OCI-LY1 (cell line): ENCODE measurements at regions not wholly inside any gene's neighbourhood (a gene's known extent, or its start where the extent isn't known, plus 50 kb on each side); places are given as distances from the start of the nearest gene placed in this dataset.

ENCODE experiments used
- H2AFZ ChIP-seq: fragments of 200-600 bp; sonication (generic), shearing (Covaris generic); 2 replicates; pipeline ENCODE4 v1.6.0; 2014; ENCODE audit warnings: antibody characterized with exemption, mild to moderate bottlenecking, low read length
- H3F3A ChIP-seq: fragments of 200-600 bp; sonication (generic), shearing (Covaris generic); 2 replicates; pipeline ENCODE4 v1.6.0; 2014; ENCODE audit warnings: mild to moderate bottlenecking, antibody characterized with exemption, low read length, moderate library complexity; ENCODE audit not compliant: insufficient read depth
- H3K27ac ChIP-seq: fragments of 200-600 bp; sonication (generic); 2 replicates; pipeline ENCODE4 v1.5.1; 2014; ENCODE audit warnings: low read length, mixed run types, mild to moderate bottlenecking, low read depth; ENCODE audit not compliant: poor library complexity, severe bottlenecking
- H3K27me3 ChIP-seq: fragments of 200-600 bp; sonication (generic); 2 replicates; pipeline ENCODE4 v1.6.0; 2014; ENCODE audit warnings: antibody characterized with exemption, mild to moderate bottlenecking, low read length, moderate library complexity; ENCODE audit not compliant: insufficient read depth
- H3K36me3 ChIP-seq: fragments of 200-600 bp; sonication (generic); 2 replicates; pipeline ENCODE4 v1.6.1; 2014; ENCODE audit warnings: mild to moderate bottlenecking, antibody characterized with exemption, low read length, moderate library complexity, mixed read lengths; ENCODE audit not compliant: insufficient read depth
- H3K4me1 ChIP-seq: fragments of 200-600 bp; sonication (generic); 2 replicates; pipeline ENCODE4 v1.5.1; 2014; ENCODE audit warnings: mild to moderate bottlenecking, low read length, moderate library complexity; ENCODE audit not compliant: insufficient read depth, severe bottlenecking
- H3K4me2 ChIP-seq: fragments of 200-600 bp; sonication (generic), shearing (Covaris generic); 2 replicates; pipeline ENCODE4 v1.6.1; 2014; ENCODE audit warnings: low read length
- H3K4me3 ChIP-seq: fragments of 200-600 bp; sonication (generic); 2 replicates; pipeline ENCODE4 v1.5.1; 2014; ENCODE audit warnings: low read length, low read depth, mild to moderate bottlenecking, mixed read lengths; ENCODE audit not compliant: poor library complexity, severe bottlenecking
- H3K79me2 ChIP-seq: fragments of 200-600 bp; shearing (Covaris generic); 2 replicates; pipeline ENCODE4 v1.6.1; 2016; ENCODE audit warnings: mixed run types, low read length, mixed read lengths; ENCODE audit not compliant: insufficient read depth
- H3K9ac ChIP-seq: fragments of 200-600 bp; sonication (generic), shearing (Covaris generic); 2 replicates; pipeline ENCODE4 v1.6.1; 2014; ENCODE audit warnings: mild to moderate bottlenecking, low read length, mixed read lengths
- H3K9me2 ChIP-seq: fragments of 200-600 bp; sonication (generic), shearing (Covaris generic); 2 replicates; pipeline ENCODE4 v1.6.1; 2014; ENCODE audit warnings: low read depth, mild to moderate bottlenecking, low read length, mixed read lengths
- H3K9me3 ChIP-seq: fragments of 200-600 bp; shearing (Covaris generic); 2 replicates; pipeline ENCODE4 v1.6.1; 2014; ENCODE audit warnings: low read length, mixed read lengths
- H4K20me1 ChIP-seq: fragments of 200-600 bp; sonication (generic), shearing (Covaris generic); 2 replicates; pipeline ENCODE4 v1.6.0; 2016; ENCODE audit warnings: mild to moderate bottlenecking, low read length; ENCODE audit not compliant: insufficient read depth
- CTCF ChIP-seq: fragments of 200-600 bp; sonication (generic), shearing (Covaris generic); IDR thresholded peaks from 2 replicates; pipeline ENCODE4 v1.5.1; 2017; ENCODE audit warnings: mild to moderate bottlenecking, antibody characterized with exemption, low read length, moderate library complexity, mixed read lengths
- EZH2 ChIP-seq: fragments of 200-600 bp; sonication (generic), shearing (Covaris generic); IDR thresholded peaks from 2 replicates; pipeline ENCODE4 v1.8.0; 2017; ENCODE audit warnings: borderline replicate concordance, mixed run types, mild to moderate bottlenecking, antibody characterized with exemption, low read length, moderate library complexity, mixed read lengths

GRCh38 chr13:27696731-27697130 is 75.0 kb downstream of the POLR1D start:
- no peaks in the 10 kb centered on the region for H3F3A ChIP-seq
- no peaks in the 10 kb centered on the region for H3K9me3 ChIP-seq
- H3K9ac ChIP-seq: no peak overlapping the region
- TF ChIP-seq CTCF: no peak
- no peak for TF ChIP-seq EZH2
- no peaks in the 10 kb centered on the region for H3K27me3 ChIP-seq
- no peak overlapping the region for H3K4me2 ChIP-seq
- no peaks in the 10 kb centered on the region for H3K79me2 ChIP-seq
- H3K9me2 ChIP-seq: no peaks in the 10 kb centered on the region
- no peak overlapping the region for H3K27ac ChIP-seq
- H3K36me3 ChIP-seq: no peaks in the 10 kb centered on the region
- H4K20me1 ChIP-seq: no peaks in the 10 kb centered on the region
- no peak overlapping the region for H3K4me3 ChIP-seq
- peaks cover 3% of the 10 kb centered on the region for H3K4me1 ChIP-seq
- no peak overlapping the region for H2AFZ ChIP-seq

DNA sequence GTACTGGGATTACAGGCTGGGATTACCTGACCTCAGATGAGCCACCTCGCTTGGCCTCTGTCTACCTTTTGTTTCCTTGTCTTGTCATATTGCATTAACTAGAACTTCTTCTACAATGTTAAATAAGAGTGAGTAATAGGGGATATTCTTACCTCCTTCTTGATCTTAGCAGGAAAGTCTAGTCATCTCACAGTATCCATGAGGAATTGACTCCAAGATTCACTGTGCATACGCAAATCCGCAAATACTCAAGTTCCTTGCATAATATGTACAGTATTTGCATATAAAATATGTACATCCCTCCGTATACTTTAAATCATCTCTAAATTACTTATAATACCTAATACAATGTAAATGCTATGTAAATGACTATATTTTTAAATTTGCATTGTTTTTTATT is 78.3 kb downstream of the POLR1D start:
- Histone ChIP-seq H3K4me3 (no peak overlapping the region), H3F3A (no peaks in the 10 kb centered on the region), H3K9ac (no peak overlapping the region), H3K9me3 (0 out of 2 replicates have a peak, but pooled peaks cover 6% of the 10 kb centered on the region), H3K27ac (no peak overlapping the region), H3K4me2 (no peak overlapping the region), H4K20me1 (no peaks in the 10 kb centered on the region), H3K4me1 (peaks cover 3% of the 10 kb centered on the region), H3K27me3 (no peaks in the 10 kb centered on the region; the same call in 1 of the 2 replicates), H2AFZ (no peak overlapping the region), H3K79me2 (no peaks in the 10 kb centered on the region), H3K36me3 (no peaks in the 10 kb centered on the region; the same call in 1 of the 2 replicates), H3K9me2 (no peaks in the 10 kb centered on the region)
- no peak for TF ChIP-seq CTCF
- TF ChIP-seq EZH2: no peak

GRCh38 chr13:27704681-27705080 is 83.0 kb downstream of the POLR1D start:
- no peak overlapping the region for H3K4me3 ChIP-seq
- no peaks in the 10 kb centered on the region; the same call in 1 of the 2 replicates for H3K27me3 ChIP-seq
- no peaks in the 10 kb centered on the region for H4K20me1 ChIP-seq
- H3F3A ChIP-seq: no peaks in the 10 kb centered on the region
- no peak overlapping the region for H3K27ac ChIP-seq
- H3K9ac ChIP-seq: no peak overlapping the region
- H3K4me1 ChIP-seq: no peaks in the 10 kb centered on the region
- no peaks in the 10 kb centered on the region; the same call in 1 of the 2 replicates for H3K36me3 ChIP-seq
- H2AFZ ChIP-seq: no peak overlapping the region
- no peaks in the 10 kb centered on the region for H3K9me2 ChIP-seq
- TF ChIP-seq EZH2 (no peak), CTCF (no peak)
- H3K9me3 ChIP-seq: 0 out of 2 replicates have a peak, but pooled peaks cover 6% of the 10 kb centered on the region
- no peaks in the 10 kb centered on the region for H3K79me2 ChIP-seq
- H3K4me2 ChIP-seq: no peak overlapping the region
